Femur (tissue), 1 donor: ENCODE measurements at regions not wholly inside any gene's neighbourhood (a gene's known extent, or its start where the extent isn't known, plus 50 kb on each side); places are given as distances from the start of the nearest gene placed in this dataset.

Experiments
- DNase-seq: peaks from one replicate; pipeline ENCODE4 v3.0.0-alpha.2; 2017

DNA sequence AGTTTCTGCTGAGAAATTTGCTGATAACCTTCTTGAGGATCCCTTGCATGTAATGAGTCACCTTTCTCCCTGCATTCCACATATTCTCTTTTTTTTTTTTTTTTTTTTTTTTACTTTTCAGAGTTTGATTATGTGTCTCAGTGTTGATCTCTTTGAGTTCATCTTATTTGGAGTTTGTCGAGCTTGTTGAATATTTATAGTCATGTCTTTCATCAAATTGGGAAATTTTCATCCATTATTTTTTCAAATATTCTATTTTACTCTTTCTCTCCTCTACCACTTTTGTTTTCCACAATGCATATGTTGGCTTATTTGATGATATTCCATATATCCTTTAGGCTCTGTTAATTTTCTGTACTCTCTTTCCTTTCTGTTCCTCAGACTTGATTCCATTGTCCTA lies 136.1 kb downstream of the MAD2L1 start:
- no peak for DNase-seq

DNA sequence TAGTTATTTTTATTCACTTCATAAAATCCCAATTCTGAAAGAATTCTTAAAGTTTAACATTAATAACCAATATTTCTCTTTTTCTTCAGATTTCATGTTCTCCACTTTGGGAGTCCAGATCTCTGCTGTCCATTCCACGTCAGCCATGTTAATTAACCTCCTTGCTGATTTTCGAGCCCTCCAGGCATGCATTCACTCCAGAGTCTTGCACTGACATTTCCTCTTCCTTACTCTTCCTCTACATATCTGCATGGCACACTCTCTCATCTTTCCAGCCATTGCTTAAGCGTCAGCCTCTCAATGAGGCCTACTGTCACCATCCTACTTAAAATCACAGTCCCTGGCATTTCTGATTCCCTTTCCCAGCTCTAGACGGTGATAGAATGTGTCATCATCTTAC lies 144.8 kb downstream of the MAD2L1 start:
- no peak for DNase-seq

DNA sequence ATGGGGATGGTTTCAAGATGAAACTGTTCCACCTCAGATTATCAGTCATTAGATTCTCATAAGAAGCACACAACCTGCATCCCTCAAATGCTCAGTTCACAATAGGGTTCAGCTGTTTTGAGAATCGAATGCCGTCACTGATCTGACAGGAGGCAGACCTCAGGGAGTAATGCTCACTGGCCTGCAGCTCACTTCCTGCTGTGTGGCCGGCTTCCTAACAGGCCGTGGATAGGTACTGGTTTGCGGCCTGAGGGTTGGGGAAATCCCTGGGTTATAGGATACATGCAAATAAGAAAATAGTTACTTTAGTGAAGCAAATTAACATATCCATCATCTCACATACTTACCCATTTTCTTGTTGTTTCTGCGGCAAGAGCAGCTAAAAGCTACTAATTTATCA lies 160.4 kb downstream of the MAD2L1 start:
- no peak for DNase-seq

DNA sequence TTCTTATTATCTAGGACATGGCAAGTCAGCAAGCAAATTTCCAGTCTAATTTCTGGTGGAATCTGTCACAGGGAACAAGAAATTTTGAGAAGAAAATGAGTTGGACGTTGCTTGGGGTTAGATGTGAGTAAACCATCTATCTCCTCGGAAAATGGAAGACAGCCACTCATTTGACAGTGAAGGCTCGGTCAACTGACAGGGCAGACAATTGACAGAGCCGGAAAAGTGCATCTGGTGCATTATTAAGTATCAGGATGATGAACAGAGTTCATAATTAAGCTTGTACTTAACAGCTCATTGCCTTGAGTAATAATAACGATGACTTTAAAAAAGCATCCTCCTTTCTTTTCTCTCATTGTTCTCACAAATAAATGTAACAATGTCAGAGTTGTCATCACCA lies 168.4 kb downstream of the MAD2L1 start:
- DNase-seq: no peak

DNA sequence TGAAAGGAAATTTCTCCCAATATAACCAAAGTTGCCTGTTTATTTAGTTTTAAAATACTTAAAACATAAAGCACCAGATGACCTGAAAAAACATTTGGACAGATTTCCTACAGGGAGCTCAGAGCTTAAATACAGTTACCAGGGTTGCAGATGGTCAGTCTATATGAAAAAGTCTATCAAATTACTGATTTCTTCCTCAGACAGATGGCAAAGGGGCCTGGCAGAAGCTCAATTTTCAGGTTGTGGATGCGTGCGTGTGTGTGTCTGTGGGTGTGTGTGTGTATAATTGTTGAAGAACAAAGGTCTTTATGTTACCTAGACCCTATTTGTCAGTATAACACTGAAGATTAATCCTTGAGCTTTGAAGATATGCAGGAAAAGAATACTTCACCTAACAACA lies 169.4 kb downstream of the MAD2L1 start:
- DNase-seq: no peak

DNA sequence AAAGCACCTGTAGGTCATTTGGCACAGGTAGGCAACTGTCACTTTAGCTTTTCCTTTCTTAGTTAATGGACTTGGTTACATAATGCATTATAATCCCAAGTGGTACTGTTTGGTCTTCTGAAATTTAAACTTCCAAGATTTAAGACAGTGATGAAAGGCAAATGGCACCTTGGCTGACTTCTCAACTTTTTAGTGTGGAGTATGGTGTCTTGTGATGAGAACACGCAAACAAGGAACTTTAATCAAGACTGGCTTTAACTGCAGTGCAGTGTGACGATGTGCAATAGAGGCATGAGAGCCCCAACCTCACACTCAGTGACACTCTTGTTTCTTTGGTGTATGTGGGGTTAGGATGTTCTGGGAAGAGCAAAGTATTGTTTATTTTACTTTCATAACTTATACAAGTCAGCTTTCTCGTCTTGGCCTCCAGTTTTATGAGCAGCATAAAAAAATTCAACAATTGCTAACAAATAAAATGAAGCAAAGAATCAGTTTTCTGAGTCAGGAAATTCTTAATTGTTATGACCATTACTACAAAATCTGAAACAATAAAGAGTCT lies 171.9 kb downstream of the MAD2L1 start:
- DNase-seq: no peak

DNA sequence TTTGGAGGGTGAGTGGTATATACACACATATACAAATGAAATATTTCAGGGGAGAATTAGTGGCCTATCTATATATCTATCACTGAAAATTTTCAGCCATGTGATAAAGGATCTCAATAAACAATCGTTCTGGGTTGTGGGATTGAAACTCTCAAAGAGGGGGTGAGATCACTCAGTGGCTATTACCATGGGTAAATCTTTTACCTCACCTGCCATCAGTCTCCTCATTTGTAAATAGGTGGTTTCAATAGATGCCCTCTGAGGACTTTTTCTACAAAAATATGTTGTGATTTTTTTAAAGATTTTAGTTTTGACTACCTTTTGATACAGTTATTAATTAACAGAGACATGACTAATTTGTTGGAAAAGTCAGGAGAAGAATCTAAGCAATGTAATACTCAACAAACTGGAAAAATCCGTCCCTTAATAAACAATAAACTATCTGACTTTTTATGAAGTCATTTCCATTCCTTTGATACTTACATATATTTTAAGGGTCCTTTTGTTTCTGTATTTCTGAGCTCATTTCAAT lies 192.8 kb downstream of the MAD2L1 start:
- DNase-seq: no peak

DNA sequence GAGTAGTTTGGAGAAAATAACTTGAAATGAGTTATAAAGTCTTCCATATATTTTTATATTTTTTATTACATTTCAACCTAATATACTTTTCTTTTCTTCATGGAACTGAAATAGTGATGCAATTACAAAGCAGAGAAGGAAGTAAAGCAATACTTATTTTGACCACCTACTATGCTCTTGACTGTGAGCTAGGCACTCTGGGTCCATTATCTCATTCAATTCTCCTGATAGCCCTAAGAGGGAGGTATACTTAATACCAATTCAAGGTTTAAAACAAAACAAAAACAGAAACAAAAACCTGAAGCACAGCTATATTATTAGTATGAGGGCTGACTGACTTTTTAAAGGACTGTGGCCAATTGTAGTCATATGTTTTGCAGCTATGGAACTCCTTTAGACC lies 193.5 kb downstream of the MAD2L1 start:
- DNase-seq: no peak

DNA sequence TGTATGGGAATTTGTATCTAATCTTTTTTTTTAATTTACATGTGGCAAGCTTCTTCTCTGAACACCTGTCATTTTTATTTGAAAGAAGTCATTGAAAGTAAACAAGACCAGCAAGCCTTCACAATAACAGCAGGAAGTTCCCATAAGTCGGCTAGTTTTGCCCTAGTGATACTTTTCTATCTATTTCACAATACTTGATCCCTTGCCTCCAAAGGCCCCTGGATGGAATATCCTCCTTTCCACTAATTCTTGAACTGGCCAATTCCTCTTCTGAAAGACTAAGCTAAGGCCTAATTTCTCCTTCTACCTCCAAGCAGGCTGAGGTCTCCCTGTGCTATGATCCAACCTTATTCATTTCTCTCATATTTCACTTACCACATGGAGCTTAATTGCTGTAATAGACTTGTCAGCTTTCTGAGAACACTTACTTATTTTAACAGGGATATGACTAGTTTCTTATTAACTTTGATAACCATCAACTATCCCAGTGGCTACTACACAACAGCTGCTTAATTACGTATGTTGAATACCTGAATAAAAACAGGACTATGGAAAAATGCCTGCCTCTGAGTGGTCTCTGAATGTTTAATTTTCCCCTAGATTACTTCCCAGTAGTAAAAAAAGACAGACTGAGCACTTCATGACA lies 194.2 kb downstream of the MAD2L1 start:
- DNase-seq: no peak

DNA sequence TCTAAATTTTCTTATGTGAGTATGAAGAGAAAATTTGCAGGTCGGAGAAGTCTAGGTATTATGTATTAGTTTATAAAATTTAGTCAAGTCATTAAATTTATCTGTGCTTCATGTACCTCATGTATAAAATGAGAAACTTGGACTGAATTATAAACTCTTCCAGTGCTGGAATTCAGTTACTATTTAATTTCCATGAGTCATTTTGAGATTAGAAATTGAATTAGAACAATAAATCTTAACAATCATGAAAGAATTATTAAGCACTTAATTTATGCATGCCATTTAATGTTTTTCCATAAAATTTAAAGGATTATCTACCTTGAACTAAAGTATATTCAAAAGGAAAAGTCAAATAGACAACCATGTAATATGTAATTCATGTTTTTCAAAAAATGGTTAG lies 195.8 kb downstream of the MAD2L1 start:
- no peak for DNase-seq

DNA sequence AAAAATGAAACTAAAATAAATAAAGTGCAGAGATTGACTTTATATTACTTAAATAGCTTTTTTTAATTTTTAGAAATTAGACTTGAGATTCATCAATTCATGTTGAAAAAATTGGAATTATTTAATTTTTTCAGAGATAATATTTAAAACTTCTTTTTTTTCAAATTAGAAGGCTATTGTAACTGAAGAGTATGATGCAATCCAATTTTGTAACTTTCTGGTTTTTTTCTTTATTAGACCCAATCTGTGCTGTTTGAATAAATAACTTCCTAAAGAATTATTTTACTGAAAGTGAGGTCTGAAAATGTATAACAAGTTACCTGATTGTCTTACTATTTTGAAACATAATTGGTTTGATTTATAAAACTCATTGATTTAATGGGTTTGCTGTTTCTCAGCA lies 200.9 kb downstream of the MAD2L1 start:
- no peak for DNase-seq

DNA sequence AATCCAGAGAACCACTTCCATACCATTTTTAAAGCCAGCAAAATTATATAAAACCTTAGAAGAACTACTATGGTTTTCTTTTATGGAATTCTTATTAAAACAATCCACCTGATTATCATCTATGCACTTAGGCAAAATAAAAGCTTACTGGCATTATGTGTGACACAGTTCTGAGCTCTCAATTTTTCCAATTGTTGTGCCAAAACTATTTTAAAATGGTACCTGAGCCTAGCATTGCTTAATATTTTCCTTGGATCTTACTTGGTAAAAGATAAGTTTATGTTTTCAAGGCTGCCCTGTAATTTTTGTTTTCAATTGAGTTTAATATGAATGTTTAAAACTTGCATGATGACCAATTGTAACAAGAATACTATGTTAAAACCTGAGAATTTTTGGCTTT lies 201.3 kb downstream of the MAD2L1 start:
- DNase-seq: no peak

DNA sequence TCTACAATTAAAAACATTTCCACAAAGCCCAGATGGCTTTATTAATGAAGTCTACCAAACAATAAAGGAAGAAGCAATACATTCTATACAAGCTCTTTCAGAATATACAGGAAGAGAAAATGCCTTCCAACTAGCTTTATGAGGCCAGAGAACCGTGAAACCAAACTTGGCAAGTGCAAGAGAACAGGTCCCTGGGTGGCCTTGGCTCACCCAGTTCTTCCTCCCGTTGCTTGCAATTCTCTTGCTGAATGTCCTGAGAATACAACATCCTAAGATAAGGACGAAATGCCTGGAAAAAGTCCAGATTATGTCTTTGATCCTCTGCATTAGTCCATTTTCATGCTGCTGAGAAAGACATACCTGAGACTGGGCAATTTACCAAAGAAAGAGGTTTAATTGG lies 204.9 kb downstream of the MAD2L1 start:
- DNase-seq: no peak

DNA sequence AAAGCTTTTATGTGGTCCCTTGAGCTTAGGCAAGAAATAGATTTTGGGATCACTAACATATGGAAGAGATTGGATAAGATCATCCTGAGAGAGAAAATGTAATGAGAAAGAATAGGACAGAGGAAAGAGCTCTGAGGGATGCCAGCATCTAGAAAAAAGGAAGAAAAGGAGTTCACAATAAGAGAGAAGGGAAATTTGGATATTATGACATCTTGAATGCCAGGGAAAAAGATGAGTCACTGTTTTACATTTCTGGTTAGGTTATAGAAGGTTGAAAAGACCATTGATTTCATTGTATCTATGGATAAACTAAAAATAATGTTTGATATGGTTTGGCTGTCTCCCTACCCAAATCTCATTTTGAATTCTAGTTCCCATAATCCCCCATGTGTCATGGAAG lies 208.5 kb downstream of the MAD2L1 start:
- no peak for DNase-seq

DNA sequence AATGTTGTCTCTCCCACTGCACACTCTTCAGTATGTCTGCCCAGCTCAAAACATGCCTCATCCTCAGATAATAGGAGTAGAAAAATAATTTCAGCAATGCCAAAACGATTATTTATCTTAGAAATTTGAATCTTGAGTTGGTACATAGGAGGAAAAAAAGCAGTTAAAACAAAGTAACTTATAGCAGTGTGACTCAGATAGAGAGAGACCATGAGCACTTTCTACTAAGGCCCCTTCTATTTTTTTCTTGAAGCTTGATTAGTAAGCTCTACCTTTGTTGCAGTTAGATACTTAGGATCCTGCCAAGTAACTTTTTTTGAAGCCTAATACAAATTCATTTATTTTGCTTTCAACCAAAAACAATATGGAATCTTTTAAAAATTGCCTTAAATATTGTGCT lies 212.3 kb downstream of the MAD2L1 start:
- DNase-seq: no peak

DNA sequence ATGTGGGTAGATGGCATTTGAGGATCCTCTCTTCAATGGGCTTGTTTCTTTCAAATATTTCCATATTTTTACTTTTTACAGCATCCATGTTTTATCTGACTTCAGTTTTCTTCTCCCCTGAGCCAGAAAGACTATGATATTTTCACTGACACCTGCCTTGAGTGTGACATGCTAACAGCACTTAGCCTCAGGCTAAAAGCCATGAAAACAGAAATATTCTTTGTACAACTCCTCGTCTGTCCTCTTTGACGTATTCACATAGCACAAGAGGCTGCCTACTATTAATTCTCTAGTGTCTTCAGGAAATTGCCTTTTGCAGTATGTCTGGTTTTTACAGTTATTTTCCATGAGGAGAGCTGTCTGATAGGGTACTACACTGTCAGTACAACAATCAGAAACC lies 215.0 kb downstream of the MAD2L1 start:
- DNase-seq: no peak

DNA sequence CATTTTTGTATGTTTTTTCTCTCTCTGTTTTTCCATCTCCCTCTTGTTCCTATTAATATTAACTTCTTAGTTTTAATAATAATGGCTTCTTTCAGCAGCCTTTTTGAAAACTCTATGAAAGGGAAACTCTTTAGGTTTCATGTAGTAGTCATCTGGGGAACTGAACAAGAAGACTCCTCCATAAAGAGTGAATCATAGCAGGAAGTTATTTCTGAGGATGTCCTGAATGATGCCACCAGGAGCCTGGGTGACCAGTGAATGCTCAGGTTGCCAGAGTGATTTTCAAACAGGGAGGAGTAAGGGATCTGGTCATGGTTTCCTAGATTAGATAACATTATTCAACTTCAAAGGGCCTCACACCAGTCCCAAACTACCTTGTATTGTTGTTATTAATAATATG lies 212.8 kb upstream of the PDE5A start:
- DNase-seq: no peak

DNA sequence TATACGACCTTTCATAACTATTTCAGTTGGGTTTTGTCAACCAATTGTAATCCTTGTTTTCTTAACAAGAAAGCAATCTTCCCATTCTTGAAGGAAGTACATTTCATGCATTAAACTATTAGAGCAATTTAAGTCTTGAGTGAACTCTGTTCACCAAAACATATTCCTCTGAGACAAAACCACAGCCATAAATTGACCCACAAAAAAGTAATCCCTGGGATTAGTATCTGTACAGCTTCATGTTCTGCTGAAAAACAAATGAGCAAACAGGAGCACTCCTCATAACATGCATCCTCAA lies 207.0 kb upstream of the PDE5A start:
- no peak for DNase-seq

DNA sequence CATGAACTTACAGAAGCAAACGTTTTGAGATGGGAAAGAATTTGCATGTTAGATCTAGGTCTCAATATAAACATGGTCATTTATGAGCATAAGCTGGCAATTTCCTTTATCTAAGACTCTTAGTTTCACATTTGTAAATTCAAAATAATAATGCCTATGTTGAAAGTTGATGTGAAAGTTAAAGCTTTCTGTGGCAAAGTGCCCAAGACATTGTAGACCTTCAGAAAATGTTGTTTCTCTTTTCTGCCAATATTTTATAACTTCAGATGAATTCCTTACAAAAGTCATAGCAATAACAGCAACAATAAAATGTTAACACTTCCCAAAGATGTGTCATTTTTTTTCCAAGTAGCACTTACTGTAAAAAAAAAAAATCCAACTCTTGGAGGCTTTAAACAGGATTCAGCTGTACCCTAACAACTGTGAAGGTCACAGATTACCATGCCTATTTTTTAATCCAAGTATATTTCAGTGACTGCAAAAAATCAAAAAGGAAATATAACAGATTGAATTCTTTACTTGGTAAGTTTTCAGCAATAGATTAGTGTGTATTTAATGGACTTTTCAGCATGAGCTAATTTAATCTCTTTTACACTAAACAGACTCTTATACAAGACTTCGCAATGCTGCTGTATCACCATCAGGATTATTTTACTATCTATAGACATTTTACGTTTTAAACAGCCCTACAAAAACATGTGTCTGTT lies 206.5 kb upstream of the PDE5A start:
- DNase-seq: no peak

DNA sequence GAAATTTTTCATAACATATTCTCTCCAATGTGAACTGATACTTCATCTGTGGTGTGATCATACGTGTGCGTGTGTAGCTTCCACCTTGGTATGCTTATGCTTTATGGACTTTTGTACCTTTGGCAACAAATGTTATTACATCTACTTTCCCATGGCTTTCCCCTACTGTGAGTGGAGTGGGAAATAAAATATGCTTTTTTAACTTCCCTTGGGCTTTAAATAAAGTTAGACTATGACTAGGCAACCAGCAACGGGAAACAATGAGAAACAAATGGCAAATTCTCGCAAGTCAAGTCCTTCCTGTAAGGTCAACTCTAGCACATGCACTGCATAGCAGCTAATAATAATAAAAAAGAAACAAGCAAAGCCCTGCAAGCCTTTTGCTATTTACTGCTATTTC lies 205.0 kb upstream of the PDE5A start:
- no peak for DNase-seq

DNA sequence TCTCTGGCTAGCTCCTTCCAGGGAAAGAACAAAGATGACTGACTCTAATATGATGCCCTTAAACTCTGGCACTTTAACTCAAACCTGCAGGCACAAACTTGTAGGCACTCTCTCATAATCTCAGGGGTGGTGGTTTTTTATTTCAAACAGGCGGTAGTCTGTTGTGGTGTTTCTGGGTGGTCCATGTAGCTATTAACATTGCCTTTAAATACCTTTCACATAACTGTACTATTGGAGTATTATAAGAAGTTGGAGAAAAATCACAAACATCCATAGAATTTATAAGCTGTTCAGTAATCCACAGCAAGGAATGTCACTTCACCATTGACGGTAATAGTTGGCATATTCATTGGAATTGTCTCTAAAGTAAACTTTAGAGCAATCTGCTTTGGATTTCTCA lies 204.2 kb upstream of the PDE5A start:
- DNase-seq: no peak

DNA sequence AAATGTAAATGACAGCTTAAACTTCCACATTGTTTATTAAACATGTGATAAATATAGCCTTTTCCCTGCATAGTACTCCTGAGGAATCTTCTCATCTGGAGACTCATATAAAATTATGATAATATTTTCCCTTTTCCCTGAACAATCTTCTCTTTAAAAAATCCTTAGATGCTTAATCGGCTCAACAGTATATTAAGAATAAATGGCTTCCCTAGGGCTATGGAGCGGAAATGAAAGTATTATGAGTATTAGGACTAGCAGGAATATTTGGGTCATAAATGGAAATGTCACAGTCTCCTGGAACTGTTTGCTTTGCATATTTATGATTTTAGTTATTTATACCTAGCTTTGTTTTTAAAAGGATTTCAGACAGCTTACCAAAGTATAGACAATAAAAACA lies 200.7 kb upstream of the PDE5A start:
- no peak for DNase-seq

DNA sequence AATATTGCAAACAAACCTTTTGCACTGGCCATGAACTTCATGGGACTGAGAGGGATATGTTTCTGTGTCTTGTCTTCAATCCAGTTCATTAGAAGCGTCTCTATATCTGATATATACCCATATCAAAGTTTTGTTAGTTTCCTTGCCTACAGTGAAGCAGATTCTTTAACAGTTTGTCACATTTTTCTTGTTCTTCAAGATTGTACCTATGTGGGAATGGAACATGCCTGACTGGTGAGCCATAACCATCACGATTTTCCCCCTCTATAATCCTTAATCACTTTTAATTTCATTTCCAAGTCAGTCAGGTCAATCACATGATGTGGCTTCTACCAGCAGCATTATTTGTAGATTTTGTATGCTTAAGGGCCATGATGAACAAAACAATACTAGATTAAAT lies 197.1 kb upstream of the PDE5A start:
- no peak for DNase-seq

DNA sequence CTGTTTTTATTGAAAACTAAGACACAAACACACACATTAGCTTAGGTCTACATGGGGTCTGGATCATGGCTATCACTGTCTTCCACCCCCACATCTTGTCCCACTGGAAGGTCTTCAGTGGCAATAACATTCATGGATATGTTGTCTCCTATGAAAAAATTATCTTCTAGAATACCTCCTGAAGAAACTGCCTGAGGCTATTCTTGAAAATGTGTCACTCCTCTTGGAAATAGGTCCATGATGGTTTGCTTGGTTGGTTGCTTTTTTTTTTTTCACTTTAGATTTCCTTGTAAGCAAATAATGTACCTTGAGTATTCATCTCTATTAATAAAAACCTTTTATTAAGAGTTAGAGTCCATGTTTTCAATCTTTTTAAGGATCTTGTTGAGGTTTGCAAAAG lies 195.3 kb upstream of the PDE5A start:
- DNase-seq: no peak

DNA sequence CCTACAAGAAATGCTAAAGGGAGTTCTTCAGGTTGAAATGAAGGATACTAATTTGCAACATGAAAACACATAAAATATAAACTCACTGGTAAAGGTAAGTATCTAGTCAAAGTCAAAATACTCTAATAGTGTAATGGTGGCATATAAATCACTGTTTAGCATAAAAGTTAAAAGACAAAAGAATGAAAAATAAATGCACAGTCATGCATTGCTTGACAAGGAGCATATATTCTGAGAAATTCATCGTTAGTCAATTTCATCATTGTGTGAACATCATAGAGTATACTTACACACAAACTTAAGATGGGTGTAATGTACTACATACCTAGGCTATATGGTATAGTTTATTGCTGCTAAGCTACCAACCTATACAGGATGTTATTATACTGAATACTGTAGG lies 194.4 kb upstream of the PDE5A start:
- no peak for DNase-seq
